ENCODE measurements at regions not wholly inside any gene's neighbourhood (a gene's known extent, or its start where the extent isn't known, plus 50 kb on each side); places are given as distances from the start of the nearest gene placed in this dataset.

DNA sequence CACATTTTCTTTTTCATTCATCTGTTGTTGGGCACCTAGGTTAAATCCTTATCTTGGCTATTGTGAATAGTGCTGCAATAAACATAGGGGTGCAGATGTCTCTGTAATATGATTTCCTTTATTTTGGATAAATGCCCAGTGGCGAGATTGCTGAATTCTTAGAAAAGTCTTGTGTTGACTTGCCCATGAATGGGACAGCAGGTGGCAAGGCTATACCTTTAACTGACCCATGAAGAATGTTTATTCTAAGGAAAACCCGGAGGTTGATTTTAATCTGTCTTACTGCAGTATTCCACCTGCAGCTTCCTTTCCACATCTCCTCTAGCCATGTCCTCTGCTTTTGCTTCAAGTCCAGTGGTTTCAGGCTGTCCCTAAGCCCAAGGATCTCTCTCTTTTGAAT lies 220.6 kb downstream of the SNCA start:
- Histone ChIP-seq H3K36me3 (replicated peaks) (no peaks in the 10 kb centered on the region), H3K4me3 (ENCODE audit: low read depth, low read length) (no peak overlapping the region), H3K27ac (no peak overlapping the region), H3K27me3 (replicated peaks) (no peaks in the 10 kb centered on the region)
- in situ Hi-C loops (cut with HindIII; ENCODE audit: low pct_ligation_motif_present, low sequenced_read_pairs): no loop called here
- TF ChIP-seq CTCF (IDR thresholded peaks at IDR 0.05; ENCODE audit: low read depth, low read length, missing control alignments): no peak
- no peak for DNase-seq

DNA sequence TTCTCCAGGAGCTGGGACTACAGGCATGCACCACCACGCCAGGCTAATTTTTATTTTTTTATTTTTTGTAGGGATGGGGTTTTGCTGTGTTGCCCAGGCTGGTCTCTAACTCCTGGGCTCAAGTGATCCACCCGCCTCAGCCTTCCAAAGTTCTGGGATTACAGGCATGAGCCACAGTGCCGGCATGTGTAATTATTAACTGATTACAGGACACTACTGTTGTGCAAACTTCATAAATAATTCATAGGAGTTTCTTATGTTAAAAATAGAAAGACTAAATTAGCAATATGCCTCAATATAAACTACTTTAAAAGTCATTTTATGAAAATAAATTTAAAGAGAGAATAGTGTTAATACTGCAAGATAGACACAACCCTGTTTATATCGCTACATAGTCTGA lies 221.9 kb downstream of the SNCA start:
- no peaks in the 10 kb centered on the region for H3K36me3 ChIP-seq (replicated peaks)
- no peak for DNase-seq
- in situ Hi-C loops (cut with HindIII; ENCODE audit: low pct_ligation_motif_present, low sequenced_read_pairs): no loop called here
- H3K27ac ChIP-seq: no peak overlapping the region
- H3K4me3 ChIP-seq (ENCODE audit: low read depth, low read length): no peak overlapping the region
- H3K27me3 ChIP-seq (replicated peaks): no peaks in the 10 kb centered on the region
- TF ChIP-seq CTCF (IDR thresholded peaks at IDR 0.05; ENCODE audit: low read depth, low read length, missing control alignments): no peak

DNA sequence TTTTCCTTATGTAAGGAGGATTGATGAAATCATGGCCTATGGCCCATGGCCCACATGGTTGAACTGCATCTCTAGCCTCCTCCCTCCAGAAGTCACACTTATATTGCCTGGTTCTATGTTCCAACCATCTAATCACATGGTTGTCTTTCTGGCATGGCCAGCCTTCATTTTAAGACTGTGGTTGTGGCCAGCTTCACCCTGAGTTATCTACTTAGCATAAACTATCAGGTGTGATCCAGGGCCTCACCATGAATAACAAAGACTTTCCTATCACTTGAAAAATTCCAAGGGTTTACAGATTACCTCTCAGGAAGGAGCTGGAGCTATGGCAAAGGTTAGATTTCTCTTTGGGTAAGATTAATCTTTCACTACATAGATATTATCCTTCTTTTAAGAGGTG lies 222.8 kb downstream of the SNCA start:
- H3K36me3 ChIP-seq (replicated peaks): no peaks in the 10 kb centered on the region
- H3K27ac ChIP-seq: no peak overlapping the region
- H3K27me3 ChIP-seq (replicated peaks): no peaks in the 10 kb centered on the region
- in situ Hi-C loops (cut with HindIII; ENCODE audit: low pct_ligation_motif_present, low sequenced_read_pairs): no loop called here
- TF ChIP-seq CTCF (IDR thresholded peaks at IDR 0.05; ENCODE audit: low read depth, low read length, missing control alignments): no peak
- no peak overlapping the region for H3K4me3 ChIP-seq (ENCODE audit: low read depth, low read length)
- no peak for DNase-seq

DNA sequence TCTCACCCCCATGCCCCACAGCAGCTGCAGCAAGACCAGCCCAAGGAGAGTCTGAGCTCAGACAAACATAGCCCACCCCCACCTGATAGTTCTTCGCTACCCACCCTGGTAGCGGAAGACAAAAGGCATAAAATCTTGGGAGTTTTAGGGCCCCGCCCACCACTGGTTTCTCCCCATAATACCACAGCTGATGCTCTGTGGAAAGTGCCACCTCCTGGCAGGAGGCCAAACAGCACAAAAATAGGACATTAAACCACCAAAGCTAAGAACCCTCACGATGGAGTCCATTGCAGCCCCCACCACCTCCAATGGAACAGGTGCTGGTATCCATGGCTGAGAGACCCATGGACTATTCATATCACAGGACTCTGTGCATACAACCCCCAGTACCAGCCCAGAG lies 226.7 kb downstream of the SNCA start:
- no peak for DNase-seq
- Histone ChIP-seq H3K4me3 (ENCODE audit: low read depth, low read length) (no peak overlapping the region), H3K36me3 (replicated peaks) (no peaks in the 10 kb centered on the region), H3K27ac (no peak overlapping the region), H3K27me3 (replicated peaks) (no peaks in the 10 kb centered on the region)
- in situ Hi-C loops (cut with HindIII; ENCODE audit: low pct_ligation_motif_present, low sequenced_read_pairs): no loop called here
- no peak for TF ChIP-seq CTCF (IDR thresholded peaks at IDR 0.05; ENCODE audit: low read depth, low read length, missing control alignments)

DNA sequence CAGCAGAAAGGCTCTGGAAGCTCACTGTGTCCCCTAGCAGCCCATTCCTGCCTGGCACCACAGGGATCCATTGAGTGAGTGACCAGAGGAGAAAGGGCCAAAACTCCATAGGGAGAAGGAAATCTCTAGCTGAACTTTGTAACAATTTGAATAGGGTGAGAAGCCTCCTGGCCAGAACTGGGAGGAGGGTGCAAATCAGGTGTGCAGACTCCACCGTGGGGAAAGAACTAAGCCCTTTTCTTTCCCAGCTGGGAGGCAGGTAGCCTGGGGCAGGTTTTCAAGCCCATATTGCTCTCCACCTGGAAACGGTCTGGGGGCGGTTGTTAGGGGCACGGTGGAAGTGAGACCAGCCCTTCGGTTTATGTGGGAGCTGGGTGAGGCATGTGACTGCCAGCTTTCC lies 227.2 kb downstream of the SNCA start:
- Histone ChIP-seq H3K27me3 (replicated peaks) (no peaks in the 10 kb centered on the region), H3K27ac (no peak overlapping the region), H3K4me3 (ENCODE audit: low read depth, low read length) (no peak overlapping the region), H3K36me3 (replicated peaks) (no peaks in the 10 kb centered on the region)
- in situ Hi-C loops (cut with HindIII; ENCODE audit: low pct_ligation_motif_present, low sequenced_read_pairs): no loop called here
- no peak for TF ChIP-seq CTCF (IDR thresholded peaks at IDR 0.05; ENCODE audit: low read depth, low read length, missing control alignments)
- no peak for DNase-seq

DNA sequence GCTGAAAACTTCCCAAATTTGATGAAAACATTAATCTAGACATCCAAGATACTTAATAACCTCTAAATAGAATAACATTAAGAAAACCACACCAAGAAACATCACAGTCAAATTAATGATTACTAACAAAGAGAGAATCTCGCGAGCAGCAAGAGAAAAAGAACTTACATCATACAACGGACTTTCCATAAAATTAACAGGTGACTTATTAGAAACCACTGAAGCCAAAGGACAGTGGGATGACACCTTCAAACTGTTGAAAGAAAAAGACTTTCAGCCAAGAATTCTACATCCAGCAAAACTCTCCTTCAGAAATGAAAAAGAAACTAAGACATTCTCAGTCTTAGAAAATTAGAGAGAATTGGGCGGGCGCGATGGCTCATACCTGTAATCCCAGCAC lies 232.0 kb downstream of the SNCA start:
- Histone ChIP-seq H3K27ac (no peak overlapping the region), H3K27me3 (replicated peaks) (no peaks in the 10 kb centered on the region), H3K36me3 (replicated peaks) (no peaks in the 10 kb centered on the region), H3K4me3 (ENCODE audit: low read depth, low read length) (no peak overlapping the region)
- DNase-seq: no peak
- in situ Hi-C loops (cut with HindIII; ENCODE audit: low pct_ligation_motif_present, low sequenced_read_pairs): no loop called here
- no peak for TF ChIP-seq CTCF (IDR thresholded peaks at IDR 0.05; ENCODE audit: low read depth, low read length, missing control alignments)

All from brain microvascular endothelial cell (primary cell).